ENCODE measurements at regions not wholly inside any gene's neighbourhood (a gene's known extent, or its start where the extent isn't known, plus 50 kb on each side); places are given as distances from the start of the nearest gene placed in this dataset.

GRCh38 chr12:114918535-114919233, 234.7 kb upstream of the TBX3 start:
- no peaks in the 10 kb centered on the region for H3K4me1 ChIP-seq (ENCODE audit: control insufficient read depth in 1 of 2, insufficient read depth in 2 of 2, low read length in 2 of 2)
- peaks cover 2 to 27% (median 16%) of the 10 kb centered on the region in 7 donors for H3K9me3 Mint-ChIP-seq
- no peaks in the 10 kb centered on the region for H3K79me2 ChIP-seq (ENCODE audit: insufficient read depth, low read length)
- peaks cover 17 to 18% of the 10 kb centered on the region in 2 donors for H3K9me3 ChIP-seq (replicated peaks in 1 of 2; ENCODE audit: control insufficient read depth in 1 of 2, insufficient read depth in 1 of 2, low read length in 2 of 2)
- no peak for DNase-seq
- H3K36me3 Mint-ChIP-seq: no peaks in the 10 kb centered on the region
- 65% methylated on average over 3 of the region's 3 CpGs for WGBS (ENCODE audit: insufficient coverage)
- no peaks in the 10 kb centered on the region for H3K4me1 Mint-ChIP-seq
- H3K4me3 ChIP-seq (replicated peaks in 1 of 3; ENCODE audit: low read depth in 2 of 3, low read length in 3 of 3): no peak overlapping the region
- no peak overlapping the region for H3K9ac ChIP-seq (ENCODE audit: insufficient read depth, low read length, poor library complexity, severe bottlenecking)
- peaks cover 0 to 2% (median 0%) of the 10 kb centered on the region in 3 donors for H3K27me3 Mint-ChIP-seq (ENCODE audit: low read depth in 3 of 3)
- no peak overlapping the region for H2AFZ ChIP-seq (ENCODE audit: insufficient read depth, low read depth, low read length, poor library complexity, severe bottlenecking)
- H3K27ac Mint-ChIP-seq: no peak overlapping the region
- H3K4me2 ChIP-seq (replicated peaks; ENCODE audit: extremely low read depth, low read length, poor library complexity, severe bottlenecking): no peak overlapping the region
- no peaks in the 10 kb centered on the region for H3K27me3 ChIP-seq (ENCODE audit: control insufficient read depth in 2 of 2, insufficient read depth in 2 of 2, low read length in 2 of 2)
- H3K36me3 ChIP-seq (replicated peaks in 1 of 2; ENCODE audit: control insufficient read depth in 1 of 2, insufficient read depth in 2 of 2, low read length in 2 of 2): no peaks in the 10 kb centered on the region
- no peak for TF ChIP-seq CTCF (IDR thresholded peaks at IDR 0.05)
- H3K4me3 Mint-ChIP-seq: no peak overlapping the region
- no peaks in the 10 kb centered on the region for H4K20me1 ChIP-seq (ENCODE audit: insufficient read depth, low read length)
- intact Hi-C loops (cut with micrococcal nuclease): no loop called here
- H3K27ac ChIP-seq (ENCODE audit: low read depth in 1 of 2, low read length in 2 of 2): no peak overlapping the region

GRCh38 chr12:114917953-114918352, 234.0 kb upstream of the TBX3 start:
- Mint-ChIP-seq H3K36me3 (no peaks in the 10 kb centered on the region), H3K27me3 (ENCODE audit: low read depth in 3 of 3) (peaks cover 0 to 2% (median 0%) of the 10 kb centered on the region in 3 donors), H3K4me3 (no peak overlapping the region), H3K9me3 (peaks cover 2 to 23% (median 15%) of the 10 kb centered on the region in 7 donors), H3K27ac (no peak overlapping the region), H3K4me1 (no peaks in the 10 kb centered on the region)
- H2AFZ ChIP-seq (ENCODE audit: insufficient read depth, low read depth, low read length, poor library complexity, severe bottlenecking): no peak overlapping the region
- no peaks in the 10 kb centered on the region for H4K20me1 ChIP-seq (ENCODE audit: insufficient read depth, low read length)
- H3K27me3 ChIP-seq (ENCODE audit: control insufficient read depth in 2 of 2, insufficient read depth in 2 of 2, low read length in 2 of 2): no peaks in the 10 kb centered on the region
- intact Hi-C loops (cut with micrococcal nuclease): no loop called here
- peaks cover 17 to 18% of the 10 kb centered on the region in 2 donors for H3K9me3 ChIP-seq (replicated peaks in 1 of 2; ENCODE audit: control insufficient read depth in 1 of 2, insufficient read depth in 1 of 2, low read length in 2 of 2)
- TF ChIP-seq CTCF (IDR thresholded peaks at IDR 0.05): no peak
- no peak for DNase-seq
- no peak overlapping the region for H3K9ac ChIP-seq (ENCODE audit: insufficient read depth, low read length, poor library complexity, severe bottlenecking)
- no peak overlapping the region for H3K27ac ChIP-seq (ENCODE audit: low read depth in 1 of 2, low read length in 2 of 2)
- no peaks in the 10 kb centered on the region for H3K4me1 ChIP-seq (ENCODE audit: control insufficient read depth in 1 of 2, insufficient read depth in 2 of 2, low read length in 2 of 2)
- H3K4me3 ChIP-seq (replicated peaks in 1 of 3; ENCODE audit: low read depth in 2 of 3, low read length in 3 of 3): no peak overlapping the region
- no peaks in the 10 kb centered on the region for H3K36me3 ChIP-seq (replicated peaks in 1 of 2; ENCODE audit: control insufficient read depth in 1 of 2, insufficient read depth in 2 of 2, low read length in 2 of 2)
- H3K79me2 ChIP-seq (ENCODE audit: insufficient read depth, low read length): no peaks in the 10 kb centered on the region
- H3K4me2 ChIP-seq (replicated peaks; ENCODE audit: extremely low read depth, low read length, poor library complexity, severe bottlenecking): no peak overlapping the region
